WTC11 (cell line): ENCODE measurements at regions not wholly inside any gene's neighbourhood (a gene's known extent, or its start where the extent isn't known, plus 50 kb on each side); places are given as distances from the start of the nearest gene placed in this dataset.

ENCODE experiments used
- NR1H2 ChIP-seq: sonication (generic); formaldehyde crosslinking; IDR thresholded peaks from 2 replicates; pipeline ENCODE4 v1.9.0; 2021; ENCODE audit warnings: mild to moderate bottlenecking, moderate library complexity, missing genetic modification reagents
- NR2C2 ChIP-seq: sonication (generic); formaldehyde crosslinking; IDR thresholded peaks from 2 replicates; pipeline ENCODE4 v1.8.0; 2022; ENCODE audit warnings: mild to moderate bottlenecking, missing genetic modification reagents
- ZNF121 ChIP-seq: sonication (generic); formaldehyde crosslinking; IDR thresholded peaks from 2 replicates; pipeline ENCODE4 v1.8.0; 2023; ENCODE audit warnings: missing genetic modification reagents

GRCh38 chr2:7771781-7772180 lies 854.6 kb downstream of the RNF144A start:
- TF ChIP-seq ZNF121 (no peak), NR2C2 (CRISPR knock-in tag) (no peak), NR1H2 (CRISPR knock-in tag) (no peak)
